Spleen (tissue), 11 donors: ENCODE measurements at regions not wholly inside any gene's neighbourhood (a gene's known extent, or its start where the extent isn't known, plus 50 kb on each side); places are given as distances from the start of the nearest gene placed in this dataset.

Experiments
- DNase-seq: peaks from one replicate; pipeline ENCODE4 v3.0.0-alpha.2; 2020
- H3K27ac ChIP-seq, 8 donors: fragments of 200-600 bp; sonication (generic) in 7 of 8; 1 replicate in 4 of 8; 2 replicates in 4 of 8; pipeline versions ENCODE4 v1.5.0 to v1.8.0; 2016 to 2021; ENCODE audit warnings: inconsistent platforms in 4 of 8, mild to moderate bottlenecking in 4 of 8, moderate library complexity in 1 of 8
- H3K27me3 ChIP-seq, 7 donors: fragments of 200-600 bp; sonication (generic) in 6 of 7; replicated peaks in 1 of 7; 1 replicate in 4 of 7; 2 replicates in 3 of 7; pipeline versions ENCODE4 v1.5.0 to v1.8.0; 2016 to 2021; ENCODE audit warnings: inconsistent platforms in 3 of 7, mild to moderate bottlenecking in 1 of 7
- H3K36me3 ChIP-seq, 6 donors: fragments of 200-600 bp; sonication (generic) in 5 of 6; 1 replicate in 4 of 6; 2 replicates in 2 of 6; pipeline versions ENCODE4 v1.5.0 to v1.8.0; 2016 to 2021; ENCODE audit warnings: inconsistent platforms in 2 of 6
- H3K4me1 ChIP-seq, 6 donors: fragments of 200-600 bp; sonication (generic) in 5 of 6; 1 replicate in 3 of 6; 2 replicates in 3 of 6; pipeline versions ENCODE4 v1.5.0 to v1.8.0; 2016 to 2021; ENCODE audit warnings: inconsistent platforms in 3 of 6
- H3K4me3 ChIP-seq, 8 donors: fragments of 200-600 bp; sonication (generic) in 7 of 8; 1 replicate in 4 of 8; 2 replicates in 4 of 8; pipeline versions ENCODE4 v1.5.0 to v1.8.0; 2016 to 2021; ENCODE audit warnings: inconsistent platforms in 4 of 8, mild to moderate bottlenecking in 4 of 8, moderate library complexity in 2 of 8
- H3K9me3 ChIP-seq, 8 donors: fragments of 200-600 bp; sonication (generic) in 7 of 8; 1 replicate in 4 of 8; 2 replicates in 4 of 8; pipeline versions ENCODE4 v1.5.0 to v1.8.0; 2016 to 2021; ENCODE audit warnings: inconsistent platforms in 4 of 8
- CTCF ChIP-seq, 11 experiments: fragments of 200-600 bp in 7 of 11; fragments of 450-650 bp in 4 of 11; sonication (generic) in 4 of 11; IDR thresholded peaks in 8 of 11; conservative IDR thresholded peaks in 3 of 11; 1 replicate in 7 of 11; 2 replicates in 4 of 11; pipeline versions ENCODE4 v1.4.0 to v1.8.0; 2016 to 2021; ENCODE audit warnings: antibody characterized with exemption in 11 of 11, inconsistent platforms in 4 of 11, mild to moderate bottlenecking in 1 of 11
- POLR2A ChIP-seq, 3 donors: fragments of 450-650 bp; IDR thresholded peaks; one replicate each; pipeline ENCODE4 v1.5.1; 2017; ENCODE audit warnings: antibody characterized with exemption in 3 of 3, mild to moderate bottlenecking in 1 of 3
- POLR2AphosphoS5 ChIP-seq, 3 donors: sonication (generic); formaldehyde crosslinking; IDR thresholded peaks; one replicate each; pipeline ENCODE4 v1.5.1; 2017; ENCODE audit warnings: antibody characterized with exemption in 3 of 3
- WGBS, 5 donors: extraction: QIAGEN DNeasy Blood & Tissue Kit in 3 of 5; methylation state at CpG; one replicate each; pipeline versions ENCODE4 v1.1.5 to v1.1.7; 2013 to 2018; 5-methylcytosine and 5-hydroxymethylcytosine counted together
- intact Hi-C: fragments of 100-400 bp; cut with DNase I; formaldehyde crosslinking; loops from one replicate; pipeline ENCODE4 v1.15.0; 2023; ENCODE audit warnings: low total_unique reads
- donor health status: healthy with polysubstance abuse.
- donor health status: DM: no; HTN: no; CAD: no; lungs with moderate emphysema.
- donor health status: DM: no; HTN: no; CAD: no.
- donor health status: Bipolar disorder and iron deficiency.
- donor health status: healthy.
- donor health status: DM: no; HTN: no; CAD: no.
- donor health status: DM: yes; HTN: yes; CAD: no.

- Histone ChIP-seq H3K27me3 (peaks cover 0 to 11% (median 0%) of the 10 kb centered on the region in 7 donors), H3K9me3 (no peaks in the 10 kb centered on the region), H3K27ac (no peak overlapping the region), H3K4me1 (no peaks in the 10 kb centered on the region), H3K36me3 (no peaks in the 10 kb centered on the region), H3K4me3 (no peak overlapping the region)
- 57 to 70% (median 64%) methylated on average over 3 of the region's 3 CpGs for WGBS, 5 donors
- TF ChIP-seq CTCF (IDR thresholded peaks at IDR 0.05 in 8 of 11, conservative IDR thresholded peaks at IDR 0.05 in 3 of 11): no peak
- intact Hi-C loops: no loop called here
- no peak for DNase-seq
Observed at GRCh38 chr13:23513455-23513854, 56.8 kb upstream of the TNFRSF19 start.

- TF ChIP-seq POLR2AphosphoS5 (IDR thresholded peaks at IDR 0.05) (no peak), POLR2A (IDR thresholded peaks at IDR 0.05) (no peak), CTCF (IDR thresholded peaks at IDR 0.05 in 8 of 11, conservative IDR thresholded peaks at IDR 0.05 in 3 of 11) (no peak)
- no peak for DNase-seq
- Histone ChIP-seq H3K4me3 (no peak overlapping the region), H3K36me3 (no peaks in the 10 kb centered on the region), H3K4me1 (no peaks in the 10 kb centered on the region), H3K9me3 (no peaks in the 10 kb centered on the region), H3K27me3 (peaks cover 0 to 11% (median 0%) of the 10 kb centered on the region in 7 donors), H3K27ac (no peak overlapping the region)
- intact Hi-C loops: no loop called here
- WGBS, 5 donors: 85 to 98% (median 94%) methylated on average over 4 of the region's 4 CpGs
Observed at GRCh38 chr13:23514076-23514475, 56.1 kb upstream of the TNFRSF19 start.

- 75 to 88% (median 78%) methylated on average over 2 of the region's 2 CpGs for WGBS, 5 donors
- TF ChIP-seq POLR2A (IDR thresholded peaks at IDR 0.05): no peak
- no peak for TF ChIP-seq CTCF (IDR thresholded peaks at IDR 0.05 in 8 of 11, conservative IDR thresholded peaks at IDR 0.05 in 3 of 11)
- TF ChIP-seq POLR2AphosphoS5 (IDR thresholded peaks at IDR 0.05): no peak
- DNase-seq: no peak
- H3K36me3 ChIP-seq: no peaks in the 10 kb centered on the region
- H3K27ac ChIP-seq: no peak overlapping the region
- peaks cover 0 to 11% (median 0%) of the 10 kb centered on the region in 7 donors for H3K27me3 ChIP-seq
- no peak overlapping the region for H3K4me3 ChIP-seq
- intact Hi-C loops: no loop called here
- H3K4me1 ChIP-seq: no peaks in the 10 kb centered on the region
- no peaks in the 10 kb centered on the region for H3K9me3 ChIP-seq
Observed at GRCh38 chr13:23515116-23515515, 55.1 kb upstream of the TNFRSF19 start.

GRCh38 chr13:23516190-23516589 is 54.0 kb upstream of the TNFRSF19 start:
- WGBS, 5 donors: 46 to 62% (median 57%) methylated on average over 3 of the region's 3 CpGs
- Histone ChIP-seq H3K27me3 (peaks cover 0 to 11% (median 0%) of the 10 kb centered on the region in 7 donors), H3K4me3 (no peak overlapping the region), H3K4me1 (no peaks in the 10 kb centered on the region), H3K36me3 (no peaks in the 10 kb centered on the region), H3K9me3 (no peaks in the 10 kb centered on the region), H3K27ac (no peak overlapping the region)
- TF ChIP-seq CTCF (IDR thresholded peaks at IDR 0.05 in 8 of 11, conservative IDR thresholded peaks at IDR 0.05 in 3 of 11) (no peak), POLR2AphosphoS5 (IDR thresholded peaks at IDR 0.05) (no peak), POLR2A (IDR thresholded peaks at IDR 0.05) (no peak)
- DNase-seq: no peak
- intact Hi-C loops: no loop called here
